Keratinocyte (primary cell): ENCODE measurements at regions not wholly inside any gene's neighbourhood (a gene's known extent, or its start where the extent isn't known, plus 50 kb on each side); places are given as distances from the start of the nearest gene placed in this dataset.

Experiments
- DNase-seq: peaks from one replicate; pipeline ENCODE4 v3.0.0-alpha.2; 2011; ENCODE audit warnings: low read depth, missing footprints, low spot score
- FAIRE-seq: peaks from 2 replicates; lab custom pipeline; 2011; peaks lifted over from hg19 to GRCh38; lab: Jason Lieb, UNC
- H2AFZ ChIP-seq: 2 replicates; pipeline ENCODE4 v1.6.0; 2012; ENCODE audit warnings: low read length, control low read depth, inconsistent platforms; ENCODE audit not compliant: control insufficient read depth
- H3K27ac ChIP-seq: 2 replicates; pipeline ENCODE4 v1.5.1; 2011; ENCODE audit warnings: low read length; ENCODE audit not compliant: control insufficient read depth, insufficient read depth
- H3K27me3 ChIP-seq: 3 replicates; pipeline ENCODE4 v1.6.0; 2011; ENCODE audit warnings: low read length; ENCODE audit not compliant: control insufficient read depth, insufficient read depth; ENCODE audit errors: extremely low read depth
- H3K36me3 ChIP-seq, 2 experiments: 2 replicates in 1 of 2; 3 replicates in 1 of 2; pipeline ENCODE4 v1.5.1; 2011; ENCODE audit warnings: low read length in 2 of 2, mild to moderate bottlenecking in 1 of 2; ENCODE audit not compliant: control insufficient read depth in 2 of 2, insufficient read depth in 2 of 2; ENCODE audit errors: extremely low read depth in 1 of 2
- H3K4me1 ChIP-seq: 3 replicates; pipeline ENCODE4 v1.5.1; 2011; ENCODE audit warnings: low read length; ENCODE audit not compliant: control insufficient read depth, insufficient read depth; ENCODE audit errors: extremely low read depth
- H3K4me2 ChIP-seq: 3 replicates; pipeline ENCODE4 v1.6.0; 2011; ENCODE audit warnings: low read depth, low read length; ENCODE audit not compliant: control insufficient read depth, insufficient read depth; ENCODE audit errors: extremely low read depth
- H3K4me3 ChIP-seq, 3 experiments: fragments of 200-600 bp in 1 of 3; sonication (generic) in 1 of 3; 2 replicates in 2 of 3; 3 replicates in 1 of 3; pipeline ENCODE4 v1.5.1; 2011 to 2016; ENCODE audit warnings: low read length in 3 of 3, mild to moderate bottlenecking in 3 of 3, control low read depth in 2 of 3, inconsistent platforms in 1 of 3, low read depth in 1 of 3, mixed read lengths in 1 of 3, mixed run types in 1 of 3, moderate library complexity in 1 of 3; ENCODE audit not compliant: control insufficient read depth in 2 of 3, insufficient read depth in 2 of 3; ENCODE audit errors: extremely low read depth in 1 of 3
- H3K79me2 ChIP-seq: 2 replicates; pipeline ENCODE4 v1.6.0; 2012; ENCODE audit warnings: low read length; ENCODE audit not compliant: control insufficient read depth, insufficient read depth
- H3K9ac ChIP-seq: 3 replicates; pipeline ENCODE4 v1.6.0; 2011; ENCODE audit warnings: low read length; ENCODE audit not compliant: control insufficient read depth, insufficient read depth; ENCODE audit errors: extremely low read depth
- H3K9me1 ChIP-seq: 3 replicates; pipeline ENCODE4 v1.6.0; 2011; ENCODE audit warnings: low read length; ENCODE audit not compliant: control insufficient read depth, insufficient read depth; ENCODE audit errors: extremely low read depth
- H3K9me3 ChIP-seq: 2 replicates; pipeline ENCODE4 v1.5.1; 2012; ENCODE audit warnings: low read depth, low read length; ENCODE audit not compliant: control insufficient read depth
- H4K20me1 ChIP-seq: 3 replicates; pipeline ENCODE4 v1.6.0; 2011; ENCODE audit warnings: low read length; ENCODE audit not compliant: control insufficient read depth, insufficient read depth; ENCODE audit errors: extremely low read depth
- EZH2 ChIP-seq: IDR thresholded peaks from one replicate; pipeline ENCODE4 v1.6.1; 2012; ENCODE audit warnings: inconsistent platforms, mild to moderate bottlenecking, low read length, moderate library complexity
- dilution Hi-C: fragments of 300-500 bp; cut with MboI; formaldehyde crosslinking; loops from one replicate; pipeline ENCODE4 v1.7.0; 2020; ENCODE audit warnings: low sequenced_read_pairs; ENCODE audit not compliant: extremely low pct_ligation_motif_present
- TF ChIP-seq, protein P1 (sequence below), 3 experiments: IDR thresholded peaks in 1 of 3; conservative IDR thresholded peaks in 1 of 3; optimal IDR thresholded peaks in 1 of 3; 2 replicates in 2 of 3; 3 replicates in 1 of 3; pipeline versions ENCODE3 to v1.5.1; 2011; ENCODE audit warnings: low read length in 3 of 3, mild to moderate bottlenecking in 3 of 3, moderate library complexity in 2 of 3, control low read depth in 1 of 3, inconsistent platforms in 1 of 3; ENCODE audit not compliant: insufficient read depth in 2 of 3; ENCODE audit errors: extremely low read depth in 1 of 3

GRCh38 chr15:55014391-55015092 is 182.2 kb downstream of the RSL24D1 start:
- TF ChIP-seq EZH2: no peak
- TF ChIP-seq, protein P1, sequence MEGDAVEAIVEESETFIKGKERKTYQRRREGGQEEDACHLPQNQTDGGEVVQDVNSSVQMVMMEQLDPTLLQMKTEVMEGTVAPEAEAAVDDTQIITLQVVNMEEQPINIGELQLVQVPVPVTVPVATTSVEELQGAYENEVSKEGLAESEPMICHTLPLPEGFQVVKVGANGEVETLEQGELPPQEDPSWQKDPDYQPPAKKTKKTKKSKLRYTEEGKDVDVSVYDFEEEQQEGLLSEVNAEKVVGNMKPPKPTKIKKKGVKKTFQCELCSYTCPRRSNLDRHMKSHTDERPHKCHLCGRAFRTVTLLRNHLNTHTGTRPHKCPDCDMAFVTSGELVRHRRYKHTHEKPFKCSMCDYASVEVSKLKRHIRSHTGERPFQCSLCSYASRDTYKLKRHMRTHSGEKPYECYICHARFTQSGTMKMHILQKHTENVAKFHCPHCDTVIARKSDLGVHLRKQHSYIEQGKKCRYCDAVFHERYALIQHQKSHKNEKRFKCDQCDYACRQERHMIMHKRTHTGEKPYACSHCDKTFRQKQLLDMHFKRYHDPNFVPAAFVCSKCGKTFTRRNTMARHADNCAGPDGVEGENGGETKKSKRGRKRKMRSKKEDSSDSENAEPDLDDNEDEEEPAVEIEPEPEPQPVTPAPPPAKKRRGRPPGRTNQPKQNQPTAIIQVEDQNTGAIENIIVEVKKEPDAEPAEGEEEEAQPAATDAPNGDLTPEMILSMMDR (optimal IDR thresholded peaks at IDR 0.05 in 1 of 3, IDR thresholded peaks at IDR 0.05 in 1 of 3, conservative IDR thresholded peaks at IDR 0.05 in 1 of 3; ENCODE audit: extremely low read depth in 1 of 3, insufficient read depth in 2 of 3, low read length in 3 of 3): no peak
- FAIRE-seq: no peak
- H3K36me3 ChIP-seq: no peaks in the 10 kb centered on the region

DNA sequence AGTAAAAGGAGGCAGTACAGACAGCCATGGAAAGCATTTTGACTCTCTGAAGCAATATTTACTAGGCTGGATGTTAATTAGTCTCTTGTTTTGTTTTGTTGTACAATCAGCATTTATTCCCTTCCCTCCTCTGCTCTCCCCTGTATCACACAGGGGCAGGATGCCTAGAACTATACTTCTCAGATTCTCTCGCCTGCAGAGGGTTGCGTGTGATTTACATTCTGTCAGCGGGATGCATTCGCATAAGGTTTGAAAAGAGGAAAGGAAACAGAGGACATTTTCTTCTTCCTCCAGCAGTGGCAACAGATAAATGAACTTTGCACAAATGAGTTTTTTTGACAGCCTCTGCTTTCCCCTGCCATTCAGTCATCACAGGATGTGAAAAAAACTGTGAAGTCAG is 188.3 kb downstream of the RSL24D1 start:
- Histone ChIP-seq H3K9me3 (peaks cover 2% of the 10 kb centered on the region), H2AFZ (no peak overlapping the region), H4K20me1 (no peaks in the 10 kb centered on the region), H3K4me2 (no peak overlapping the region), H3K4me3 (no peak overlapping the region), H3K79me2 (no peaks in the 10 kb centered on the region), H3K9ac (no peak overlapping the region), H3K9me1 (no peaks in the 10 kb centered on the region), H3K27ac (no peak overlapping the region), H3K27me3 (no peaks in the 10 kb centered on the region), H3K36me3 (no peaks in the 10 kb centered on the region), H3K4me1 (no peaks in the 10 kb centered on the region)
- dilution Hi-C loops: no loop called here
- FAIRE-seq (no peak), DNase-seq (no peak)
- TF ChIP-seq EZH2: no peak
- TF ChIP-seq, protein P1 (optimal IDR thresholded peaks at IDR 0.05 in 1 of 3, IDR thresholded peaks at IDR 0.05 in 1 of 3, conservative IDR thresholded peaks at IDR 0.05 in 1 of 3; ENCODE audit: extremely low read depth in 1 of 3, insufficient read depth in 2 of 3, low read length in 3 of 3): no peak

More at GRCh38 chr15:55014391-55015092, 182.2 kb downstream of the RSL24D1 start:
- Histone ChIP-seq H3K79me2 (no peaks in the 10 kb centered on the region), H3K9me1 (no peaks in the 10 kb centered on the region), H3K9ac (no peak overlapping the region), H3K27ac (no peak overlapping the region), H3K9me3 (peaks cover 2% of the 10 kb centered on the region), H2AFZ (no peak overlapping the region), H3K27me3 (no peaks in the 10 kb centered on the region), H3K4me2 (no peak overlapping the region), H3K4me1 (no peaks in the 10 kb centered on the region), H3K4me3 (no peak overlapping the region), H4K20me1 (no peaks in the 10 kb centered on the region)
- no peak for DNase-seq
- dilution Hi-C loops: no loop called here
